GM23248 (cell line): ENCODE measurements at regions not wholly inside any gene's neighbourhood (a gene's known extent, or its start where the extent isn't known, plus 50 kb on each side); places are given as distances from the start of the nearest gene placed in this dataset.

Source experiments
- EZH2 ChIP-seq: fragments of 200-600 bp; sonication (generic); IDR thresholded peaks from 2 replicates; pipeline ENCODE4 v1.6.1; 2018; ENCODE audit warnings: antibody characterized with exemption, mild to moderate bottlenecking; ENCODE audit not compliant: insufficient read depth, poor library complexity, severe bottlenecking
- EZH2phosphoT487 ChIP-seq: fragments of 200-600 bp; sonication (generic); IDR thresholded peaks from 2 replicates; pipeline ENCODE4 v1.6.1; 2018; ENCODE audit warnings: antibody characterized with exemption, moderate library complexity, mild to moderate bottlenecking, low read depth; ENCODE audit not compliant: insufficient read depth

GRCh38 chr15:70320077-70320476, 222.4 kb upstream of the TLE3 start:
- TF ChIP-seq EZH2 (no peak), EZH2phosphoT487 (no peak)
